HG02884 (cell line): ENCODE measurements at regions not wholly inside any gene's neighbourhood (a gene's known extent, or its start where the extent isn't known, plus 50 kb on each side); places are given as distances from the start of the nearest gene placed in this dataset.

ENCODE experiments used
- ATAC-seq: cut with Tn5 transposase; IDR thresholded peaks from one replicate; pipeline ENCODE4 v1.9.1; 2021; ENCODE audit warnings: mild to moderate bottlenecking, moderate library complexity; ENCODE audit not compliant: unreplicated experiment

DNA sequence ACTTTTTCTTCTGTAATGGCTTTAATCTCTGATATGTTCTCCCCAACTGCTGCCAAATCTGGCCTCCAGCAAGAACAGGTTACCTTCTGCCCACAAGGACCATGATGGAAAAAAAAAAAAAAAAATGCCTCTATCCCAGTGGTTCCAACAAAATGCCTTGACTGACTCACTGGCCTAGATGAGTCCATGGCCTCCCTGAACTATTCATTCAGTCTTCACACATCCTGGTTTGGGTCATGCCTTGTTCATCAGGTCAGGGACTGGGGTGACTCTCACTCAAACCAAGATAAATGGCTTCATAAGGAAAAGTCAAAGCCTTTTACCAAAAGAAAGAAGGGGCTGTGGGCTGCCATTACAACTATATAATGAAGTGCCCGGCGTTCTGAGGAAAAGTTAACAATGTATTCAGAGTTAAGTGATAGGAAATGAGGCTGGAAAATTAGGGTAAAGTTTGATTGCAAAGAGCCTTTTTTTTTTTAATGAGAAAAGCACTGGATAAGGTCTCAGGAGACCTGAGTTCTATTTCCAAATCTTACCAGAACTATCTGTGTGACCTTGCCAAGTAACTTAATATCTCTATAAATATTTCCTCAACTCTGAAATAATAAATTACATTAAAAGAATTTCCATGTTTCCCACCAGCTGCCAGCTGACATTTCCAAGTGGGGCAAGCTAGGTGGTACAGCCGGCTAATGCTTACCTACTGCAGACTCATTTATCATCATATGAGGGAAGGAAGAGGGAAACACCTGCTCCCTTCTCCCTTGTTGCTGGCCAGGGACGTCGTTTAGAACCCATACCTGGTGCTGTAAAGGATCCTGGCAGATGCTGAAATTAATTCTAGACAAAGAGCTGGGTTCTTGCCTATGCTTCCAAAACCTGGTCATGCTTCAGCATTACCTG is 380.0 kb upstream of the MARCKS start:
- ATAC-seq: no peak

DNA sequence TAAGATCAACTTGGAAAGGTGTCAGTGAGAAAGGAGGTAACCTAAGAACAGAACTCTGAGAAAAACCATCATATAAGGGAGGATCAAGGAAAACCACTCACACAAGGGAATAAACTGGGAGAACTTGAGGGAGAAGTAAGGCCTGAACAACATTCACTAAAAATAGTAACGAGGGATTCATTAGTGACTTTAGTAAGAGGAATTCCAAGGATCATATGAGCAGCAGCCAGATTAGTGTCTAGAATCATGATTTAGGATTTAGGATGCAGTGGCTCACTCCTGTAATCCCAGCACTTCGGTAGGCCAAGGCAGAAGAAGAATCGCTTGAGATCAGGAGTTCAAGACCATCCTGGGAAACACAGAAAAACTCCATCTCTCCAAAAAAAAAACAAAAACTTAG is 376.5 kb upstream of the MARCKS start:
- ATAC-seq: no peak

DNA sequence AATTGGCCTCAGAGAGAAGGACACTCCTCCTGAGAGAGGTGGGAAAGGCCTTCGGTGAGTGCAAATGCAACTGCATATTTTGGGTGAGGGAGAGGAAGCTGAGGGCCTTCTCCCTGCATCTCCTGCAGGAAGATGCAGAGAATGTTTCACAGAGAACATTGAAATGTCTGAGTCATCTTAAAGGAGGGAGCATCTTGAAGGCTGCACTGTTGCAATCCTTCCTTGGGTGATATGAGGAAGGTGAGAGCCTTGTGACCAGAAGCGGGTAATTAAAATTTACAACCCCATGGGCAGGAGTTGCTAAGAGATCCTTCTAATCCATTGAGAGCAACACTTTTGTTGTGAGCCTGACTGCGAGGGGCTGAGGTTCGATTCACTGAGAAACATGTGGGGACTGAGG is 375.7 kb upstream of the MARCKS start:
- ATAC-seq: no peak

DNA sequence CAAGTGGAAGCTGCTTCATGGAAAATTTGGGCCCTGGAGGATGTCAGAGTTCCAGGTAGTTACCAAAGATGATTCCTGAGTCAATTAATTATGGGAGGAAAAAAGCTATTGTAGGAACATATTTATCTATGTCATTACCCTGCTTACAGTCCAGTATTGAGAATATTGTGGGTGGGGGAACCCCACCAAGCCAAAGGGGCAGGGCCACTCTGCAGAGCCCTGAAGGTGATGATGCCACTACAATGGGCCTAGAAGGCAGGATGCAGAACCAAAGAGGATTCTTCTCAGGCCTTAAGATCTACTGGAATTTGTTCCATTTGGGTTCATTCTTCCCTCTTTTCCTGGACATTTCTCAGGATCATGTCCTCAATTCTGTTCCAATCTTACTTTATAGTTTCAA is 375.2 kb upstream of the MARCKS start:
- ATAC-seq: no peak

DNA sequence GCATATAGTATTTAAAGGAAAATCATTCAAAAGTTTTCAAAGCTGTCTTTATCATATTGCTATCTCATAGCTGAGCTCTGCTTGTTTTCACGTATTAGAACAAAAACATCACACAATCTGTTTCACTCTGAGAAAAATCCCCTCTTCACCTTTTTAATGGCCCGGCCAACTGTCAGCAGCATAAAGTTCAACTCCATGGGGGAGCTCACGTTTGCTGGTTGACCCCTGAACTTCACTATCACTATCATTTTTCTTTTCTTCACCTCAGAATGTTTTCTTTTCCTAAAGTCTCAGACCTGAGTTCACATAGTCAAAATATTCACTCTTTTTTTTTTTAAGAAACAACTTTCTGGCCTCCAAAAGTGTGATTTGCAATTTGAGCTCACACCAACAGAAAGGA is 374.4 kb upstream of the MARCKS start:
- no peak for ATAC-seq

DNA sequence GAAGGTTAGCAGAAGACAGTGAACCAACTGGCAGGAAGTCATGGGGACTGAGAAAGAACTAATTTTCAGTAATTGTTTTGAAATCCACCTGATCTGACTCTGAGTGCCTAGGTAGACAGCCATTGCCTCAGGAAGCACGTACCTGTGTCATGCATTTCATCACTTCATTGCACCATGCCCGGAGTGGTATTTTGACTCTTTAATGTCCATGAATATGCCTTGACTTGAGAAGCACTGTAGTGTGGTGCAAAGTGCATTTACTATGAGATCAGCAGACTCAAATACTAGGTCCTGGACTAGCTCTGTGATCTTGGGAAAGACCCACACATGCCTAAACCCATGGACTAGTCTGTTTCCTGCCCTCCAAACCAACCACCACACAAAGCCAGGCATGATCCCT is 370.9 kb upstream of the MARCKS start:
- ATAC-seq: no peak

DNA sequence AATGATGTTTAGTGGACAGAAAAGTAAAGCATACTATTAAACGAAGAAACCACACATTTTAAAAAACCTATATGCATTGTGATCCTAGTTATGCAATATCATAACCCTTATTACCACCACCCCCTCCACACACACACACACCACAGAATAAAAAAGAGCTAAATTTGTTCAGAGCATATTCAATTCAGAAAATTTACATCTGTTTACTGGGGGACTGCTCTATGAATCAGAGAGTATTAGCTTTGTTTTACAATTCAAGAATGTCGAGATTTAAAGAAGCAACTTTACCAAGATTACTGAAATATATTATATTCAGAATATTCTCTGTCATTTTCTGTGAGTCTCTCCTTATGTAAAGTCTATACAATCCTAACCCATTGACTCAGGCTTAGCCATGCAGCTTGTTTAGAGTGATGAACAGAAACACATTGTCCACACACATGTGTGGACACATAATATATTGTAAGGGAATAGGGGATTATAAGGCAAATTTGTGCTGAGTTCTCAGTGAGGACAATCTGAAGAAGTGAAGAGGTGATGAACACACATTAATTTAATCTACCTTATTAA is 369.6 kb upstream of the MARCKS start:
- ATAC-seq: no peak

DNA sequence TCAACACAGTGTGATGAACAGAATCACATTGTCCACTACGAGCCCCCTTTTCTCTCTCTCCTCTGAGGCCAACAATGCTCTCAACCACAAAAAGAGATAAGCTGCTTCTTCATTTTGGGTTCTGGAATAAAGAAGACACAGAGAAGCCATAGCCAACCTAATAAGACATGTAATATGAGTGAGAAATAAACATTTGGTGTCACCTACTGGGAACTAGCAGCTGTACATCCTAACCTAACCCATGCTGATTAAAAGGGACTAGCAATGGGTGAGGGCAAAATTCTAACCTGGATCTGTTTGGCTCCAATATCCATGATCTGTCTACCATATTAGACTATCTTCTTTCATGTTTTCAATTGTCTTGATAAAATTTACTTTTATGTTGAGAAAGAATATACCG is 369.1 kb upstream of the MARCKS start:
- ATAC-seq: no peak

DNA sequence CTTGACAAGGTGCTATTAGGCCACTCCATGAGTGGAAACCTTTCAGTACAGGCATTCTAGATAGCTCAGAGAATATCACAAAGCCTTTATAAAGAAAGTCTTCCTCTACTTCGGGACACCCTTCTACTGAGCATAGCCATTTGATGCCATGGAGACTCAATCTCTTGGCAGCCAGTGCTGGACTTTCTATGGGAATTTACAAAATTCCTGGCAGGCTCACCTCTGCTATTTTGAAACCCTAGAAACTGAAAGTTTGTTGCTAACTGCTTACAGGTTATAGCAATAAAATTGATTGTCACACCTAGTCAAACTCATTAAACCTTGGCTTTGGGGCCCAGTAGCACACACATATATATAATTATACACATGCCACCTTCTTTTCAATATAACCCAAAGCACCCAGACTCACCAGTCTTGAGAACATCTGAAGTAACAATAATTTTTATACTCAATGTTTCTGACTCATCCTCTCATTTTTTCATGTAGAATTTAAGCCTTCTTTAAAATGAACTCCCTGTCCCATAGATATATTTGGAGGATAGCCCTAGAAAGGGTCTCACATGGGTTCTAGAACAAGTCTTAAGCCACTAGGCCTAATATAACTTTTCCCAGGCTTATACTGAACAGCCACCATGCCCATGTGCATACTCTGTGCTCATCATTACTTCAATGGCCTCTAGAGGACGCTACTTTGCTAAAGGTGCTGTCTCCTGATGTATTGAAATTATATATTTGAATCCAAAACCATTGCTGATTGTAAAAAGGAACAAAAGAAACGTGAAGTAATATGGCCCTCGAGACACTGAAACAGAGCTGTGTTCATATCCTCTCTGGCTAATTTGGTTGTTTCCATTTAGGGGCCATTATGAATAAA is 368.1 kb upstream of the MARCKS start:
- ATAC-seq: no peak

DNA sequence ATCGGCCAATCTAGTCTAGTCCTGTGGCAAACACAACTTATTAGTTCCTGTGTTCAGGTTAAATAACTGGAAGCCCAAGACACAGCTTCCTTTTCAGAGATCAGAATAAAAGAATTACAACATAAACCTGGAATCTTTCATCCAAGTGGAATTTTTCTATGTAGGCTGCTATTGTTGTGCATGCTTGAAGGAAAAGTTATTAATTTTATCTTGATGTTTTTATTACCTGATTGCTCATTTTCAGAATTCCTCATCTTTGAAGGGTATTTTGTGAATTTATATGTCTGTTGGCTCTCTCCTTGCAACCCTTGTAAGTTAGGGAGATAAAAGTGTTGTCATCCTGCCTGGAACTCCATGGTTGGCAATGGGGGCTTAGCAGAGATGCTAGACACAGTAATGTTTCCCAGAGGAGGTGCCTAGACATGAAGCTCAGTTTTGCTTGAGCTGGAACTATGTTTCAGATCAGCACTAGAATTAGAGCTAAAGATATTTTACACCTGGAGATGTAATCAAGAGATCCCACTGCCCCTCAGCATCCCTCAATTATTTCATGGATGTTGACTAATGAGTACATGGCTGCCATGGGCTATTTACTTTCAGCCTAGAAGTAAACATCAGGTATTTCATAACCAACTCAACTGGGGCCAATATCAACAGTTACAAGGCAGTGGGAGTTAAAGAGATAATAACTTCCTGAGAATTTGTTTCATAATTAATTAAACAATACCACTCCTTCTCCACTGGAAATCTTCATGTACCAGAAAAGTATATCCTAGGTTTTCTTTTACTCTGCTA is 367.0 kb upstream of the MARCKS start:
- ATAC-seq: no peak

DNA sequence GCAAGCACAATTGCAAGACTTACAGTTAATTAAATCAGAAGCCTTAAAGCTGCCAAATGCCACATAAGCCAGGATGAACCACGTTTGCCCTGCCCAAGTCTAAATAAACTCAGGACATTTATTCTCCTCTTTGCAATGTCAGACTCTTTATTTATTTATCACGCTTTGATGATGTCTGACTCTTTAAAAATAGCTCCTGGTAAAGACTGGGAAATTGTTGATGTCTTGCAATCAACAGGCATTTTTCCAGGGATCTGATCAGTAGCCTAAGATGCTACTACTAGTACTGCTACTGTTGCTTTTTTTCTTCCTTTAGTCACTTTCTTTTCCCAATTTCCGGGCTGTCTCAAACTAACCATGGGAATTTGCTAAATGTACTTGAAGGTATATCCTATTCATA is 365.8 kb upstream of the MARCKS start:
- ATAC-seq: no peak

DNA sequence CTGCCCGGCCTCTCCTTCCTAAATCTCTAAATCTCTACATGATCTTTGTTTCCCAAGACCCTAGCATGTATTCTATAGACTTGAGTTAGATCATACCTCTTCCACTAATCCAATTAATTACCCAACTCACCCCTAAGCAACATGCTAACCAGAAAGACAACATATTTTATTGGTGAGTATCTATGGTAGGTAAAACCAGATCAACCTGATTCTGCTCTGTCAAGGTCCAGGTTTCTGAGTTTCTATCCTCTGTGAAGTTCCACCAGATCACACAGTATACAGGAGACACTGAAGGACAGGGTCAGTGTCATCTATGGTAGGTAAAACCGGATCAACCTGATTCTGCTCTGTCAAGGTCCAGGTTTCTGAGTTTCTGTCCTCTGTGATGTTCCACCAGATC is 363.2 kb upstream of the MARCKS start:
- no peak for ATAC-seq

DNA sequence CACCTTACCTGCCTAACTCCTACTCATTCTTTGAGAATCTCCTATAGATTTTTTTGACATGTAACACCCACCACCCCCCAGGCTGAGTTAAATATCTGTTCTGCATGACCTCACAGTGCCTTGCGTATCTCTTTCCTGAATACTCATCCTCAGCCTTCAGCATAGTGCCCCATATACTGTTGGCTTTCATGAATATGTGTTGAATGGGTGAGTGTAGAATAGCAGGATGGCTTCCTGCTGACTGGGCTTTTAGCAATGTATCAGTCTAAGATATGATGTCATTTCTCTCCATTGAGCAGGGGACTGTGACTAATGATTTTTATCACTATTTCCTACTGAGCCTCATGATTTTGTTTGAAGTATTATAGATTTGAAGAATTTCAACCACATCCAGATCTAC is 361.6 kb upstream of the MARCKS start:
- ATAC-seq: no peak

DNA sequence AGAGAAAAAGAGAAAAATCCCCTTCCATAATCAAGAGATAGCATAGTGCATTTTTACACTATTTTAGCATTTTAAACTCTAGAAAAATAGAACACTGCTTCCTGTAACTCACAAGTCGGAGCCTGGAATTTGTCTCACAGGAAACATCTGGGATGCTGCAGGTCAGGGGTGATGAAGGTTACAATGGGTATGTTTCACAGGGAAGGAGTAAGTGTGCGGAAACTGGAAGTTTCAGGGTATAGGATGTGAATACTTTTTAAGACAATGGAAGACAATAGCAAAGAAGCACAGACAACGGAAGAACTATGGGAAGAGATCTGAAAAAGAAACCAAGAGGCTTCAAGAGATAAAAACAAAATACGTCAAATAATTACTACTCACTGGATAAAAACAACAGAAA is 361.0 kb upstream of the MARCKS start:
- no peak for ATAC-seq

DNA sequence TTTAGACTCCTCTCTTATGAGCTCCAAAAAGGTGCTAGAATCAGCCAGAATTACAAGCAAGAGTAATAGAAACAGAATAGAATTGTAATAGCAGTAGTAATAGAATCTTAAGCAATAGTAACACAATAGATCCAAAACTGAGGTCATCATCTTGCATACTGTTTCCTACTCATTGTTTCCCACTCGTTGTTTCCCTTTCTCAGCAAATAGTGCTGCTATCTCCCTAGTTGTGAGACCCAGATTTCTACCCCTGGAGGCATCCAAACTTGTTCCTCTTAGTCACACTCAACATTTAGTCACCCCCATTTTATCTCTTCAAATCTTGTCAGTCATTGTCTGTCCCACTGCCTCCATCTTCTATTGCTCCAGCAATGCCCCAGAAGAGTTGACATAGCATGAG is 356.9 kb upstream of the MARCKS start:
- ATAC-seq: no peak

DNA sequence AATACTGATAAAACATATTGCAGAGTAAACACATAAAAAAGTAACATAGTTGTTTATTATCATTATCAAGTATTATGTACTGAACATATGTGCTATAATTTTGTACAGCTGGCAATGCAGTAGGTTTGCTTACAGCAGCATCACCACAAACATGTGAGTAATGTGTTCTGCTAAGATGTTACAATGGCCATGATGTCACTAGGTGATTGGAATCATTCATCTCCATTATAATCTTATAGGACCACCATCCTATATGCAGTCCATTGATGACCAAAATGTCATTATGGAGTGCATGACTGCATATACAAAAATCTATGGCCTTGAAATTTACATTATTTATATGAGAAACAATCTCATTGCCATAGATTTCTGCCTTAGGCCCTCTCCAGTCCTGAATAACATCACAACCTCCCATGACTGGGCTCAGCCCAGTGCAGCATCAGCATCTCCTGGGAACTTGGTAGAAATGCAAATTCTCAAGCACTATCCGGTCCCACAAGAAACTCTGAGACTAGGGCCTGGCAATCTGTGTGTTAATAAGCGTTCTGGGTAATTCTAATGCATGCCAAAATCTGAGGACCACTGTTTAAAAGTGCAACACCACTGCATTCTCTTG is 352.0 kb upstream of the MARCKS start:
- ATAC-seq: no peak

DNA sequence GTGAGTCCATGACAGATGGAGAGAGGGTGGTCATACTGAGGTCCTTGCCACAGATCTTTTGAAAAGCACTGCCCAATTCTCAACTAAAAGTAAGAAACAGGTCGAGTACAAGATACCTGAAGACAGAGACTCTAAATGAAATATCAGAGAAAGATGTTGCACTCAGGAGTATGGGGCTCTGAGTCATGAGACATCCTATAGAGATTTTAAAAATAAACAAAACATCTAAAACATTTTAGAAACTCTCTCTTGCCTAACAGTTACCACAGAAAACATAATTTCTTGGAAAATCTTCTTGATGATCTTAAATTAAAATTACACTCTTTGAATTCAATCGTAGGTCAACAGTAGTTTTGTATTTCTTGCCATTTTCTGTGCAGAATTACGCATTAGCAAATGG is 348.9 kb upstream of the MARCKS start:
- no peak for ATAC-seq

DNA sequence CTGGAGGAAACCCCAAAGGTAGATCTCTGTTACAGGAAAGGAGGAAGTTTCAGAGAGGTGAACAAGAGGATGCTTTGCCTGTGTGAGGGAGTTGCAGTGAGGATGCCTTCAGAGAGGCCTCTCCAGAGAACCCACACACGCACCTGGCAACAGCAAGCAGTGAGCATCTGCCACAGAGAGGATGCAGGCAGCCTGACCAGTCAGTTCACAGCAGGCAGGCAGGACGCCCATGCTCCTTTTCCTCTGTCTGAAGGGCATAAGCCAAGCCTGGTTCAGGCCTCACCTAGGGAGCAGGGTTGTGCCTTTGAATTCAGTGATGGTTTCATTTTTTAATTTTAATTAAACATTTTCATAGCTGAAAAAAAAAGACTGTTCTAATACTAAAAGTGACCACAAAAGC is 346.0 kb upstream of the MARCKS start:
- ATAC-seq: no peak

DNA sequence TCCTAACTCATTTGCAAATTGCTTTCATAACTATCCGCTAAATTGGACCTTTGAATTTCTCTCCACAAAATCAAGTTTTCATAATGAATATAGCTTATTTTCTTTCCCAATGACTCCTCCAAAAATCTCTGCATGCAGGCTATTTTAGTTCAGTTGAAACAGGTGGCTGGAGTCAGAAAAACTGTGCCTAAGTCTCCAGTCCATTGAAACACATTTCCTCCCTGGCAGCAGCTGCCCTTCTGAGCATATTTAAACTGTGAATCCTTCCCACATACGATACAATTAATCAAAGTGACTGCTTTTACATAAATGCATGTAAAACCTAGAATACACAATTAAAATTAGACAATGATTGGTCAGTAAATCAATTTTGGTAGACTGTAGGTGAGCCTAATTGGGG is 344.6 kb upstream of the MARCKS start:
- no peak for ATAC-seq

DNA sequence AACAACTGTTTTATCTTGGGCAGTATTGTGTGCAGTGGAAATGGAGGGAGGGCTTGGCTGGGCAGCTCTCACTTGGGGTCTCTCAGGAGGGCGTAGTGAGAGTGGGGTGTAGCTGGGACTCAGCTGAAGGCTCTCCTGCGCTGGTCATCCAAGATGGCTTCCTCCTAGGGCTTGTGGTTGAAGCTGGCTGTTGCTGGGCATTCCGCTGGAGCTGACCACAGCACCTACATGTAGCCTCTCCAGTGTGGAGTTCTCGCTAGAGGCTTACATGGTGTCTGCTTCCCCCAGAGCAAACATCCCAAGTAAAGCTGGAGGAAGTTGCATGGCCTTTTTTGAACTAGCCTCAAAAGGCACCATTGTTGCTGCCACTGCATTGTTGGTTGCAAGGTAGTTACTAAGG is 344.1 kb upstream of the MARCKS start:
- ATAC-seq: no peak

DNA sequence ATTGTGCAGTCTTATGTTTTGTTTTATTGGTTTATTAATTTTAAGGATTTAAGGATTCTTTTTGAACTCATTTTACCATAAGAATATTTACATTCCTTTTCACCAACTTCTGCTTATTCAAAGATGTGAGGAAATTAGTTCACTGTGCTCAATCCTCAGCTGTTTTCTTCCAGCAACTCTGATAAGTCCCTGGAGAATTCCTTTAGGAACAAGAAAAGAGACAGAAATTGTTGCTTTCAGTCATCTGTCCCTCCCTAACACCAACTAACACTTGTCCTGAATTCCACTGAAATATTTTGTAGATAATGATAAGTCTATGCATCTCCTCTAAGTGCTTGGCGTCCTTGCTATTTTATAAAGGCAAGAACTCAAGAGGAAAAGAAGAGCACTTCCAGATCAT is 334.8 kb upstream of the MARCKS start:
- no peak for ATAC-seq
